AG04450 (cell line): ENCODE measurements at regions not wholly inside any gene's neighbourhood (a gene's known extent, or its start where the extent isn't known, plus 50 kb on each side); places are given as distances from the start of the nearest gene placed in this dataset.

Source experiments
- CTCF ChIA-PET: fragments of 300-600, 350-600 bp; formaldehyde crosslinking; extraction: SDS; loops from one replicate; lab custom pipeline; 2022; ENCODE audit warnings: antibody characterized with exemption, inconsistent platforms; lab: Charles Lee
- POLR2A ChIA-PET: fragments of 350-600 bp; formaldehyde crosslinking; extraction: SDS; loops from one replicate; lab custom pipeline; 2021; ENCODE audit warnings: antibody characterized with exemption, inconsistent platforms; lab: Yijun Ruan, JAX
- DNase-seq: peaks from one replicate; pipeline ENCODE4 v3.0.0-alpha.2; 2011; ENCODE audit warnings: low read depth, low spot score
- H3K27ac ChIP-seq: one replicate; pipeline ENCODE4 v1.5.1; 2012; ENCODE audit warnings: low read depth, low read length, control low read depth
- H3K27me3 ChIP-seq: one replicate; pipeline ENCODE4 v1.6.0; 2012; ENCODE audit warnings: low read length; ENCODE audit not compliant: control insufficient read depth, insufficient read depth
- H3K4me3 ChIP-seq: 2 replicates; pipeline ENCODE4 v1.5.1; 2011; ENCODE audit warnings: mild to moderate bottlenecking, low read depth, low read length, control low read depth
- H3K9me3 ChIP-seq: 2 replicates; pipeline ENCODE4 v1.5.1; 2012; ENCODE audit warnings: low read length; ENCODE audit not compliant: control insufficient read depth, insufficient read depth
- CTCF ChIP-seq: IDR thresholded peaks from 2 replicates; pipeline ENCODE4 v1.5.1; 2011; ENCODE audit warnings: low read depth, low read length, control low read depth, inconsistent platforms

- Histone ChIP-seq H3K9me3 (no peaks in the 10 kb centered on the region), H3K4me3 (no peak overlapping the region), H3K27ac (no peak overlapping the region), H3K27me3 (no peaks in the 10 kb centered on the region)
- no peak for TF ChIP-seq CTCF
- CTCF ChIA-PET = no interaction called here
- POLR2A ChIA-PET = no interaction called here
- no peak for DNase-seq
Observed at GRCh38 chr20:40938020-40938419, 90.6 kb upstream of the TOP1 start.

GRCh38 chr20:40939667-40940066, 89.0 kb upstream of the TOP1 start:
- no peaks in the 10 kb centered on the region for H3K9me3 ChIP-seq
- no peak for TF ChIP-seq CTCF
- no peaks in the 10 kb centered on the region for H3K27me3 ChIP-seq
- no peak overlapping the region for H3K4me3 ChIP-seq
- no peak for DNase-seq
- H3K27ac ChIP-seq = no peak overlapping the region
- POLR2A ChIA-PET = no interaction called here
- CTCF ChIA-PET = interaction anchor here (1.4 to 1.5 kb wide), 2 partner anchors 24 to 198 kb away, joined by 3 to 7 read pairs; no protein-coding TSS in a partner anchor

GRCh38 chr20:40941133-40941610, 87.5 kb upstream of the TOP1 start:
- no peak for TF ChIP-seq CTCF
- CTCF ChIA-PET = interaction anchor here (1.3 to 1.4 kb wide), 2 partner anchors 22 to 200 kb away, joined by 3 to 5 read pairs; no protein-coding TSS in a partner anchor
- Histone ChIP-seq H3K9me3 (no peaks in the 10 kb centered on the region), H3K4me3 (no peak overlapping the region), H3K27me3 (no peaks in the 10 kb centered on the region), H3K27ac (no peak overlapping the region)
- POLR2A ChIA-PET = no interaction called here
- DNase-seq = no peak

- TF ChIP-seq CTCF = no peak
- POLR2A ChIA-PET = no interaction called here
- DNase-seq = no peak
- Histone ChIP-seq H3K27ac (no peak overlapping the region), H3K4me3 (no peak overlapping the region), H3K9me3 (no peaks in the 10 kb centered on the region), H3K27me3 (no peaks in the 10 kb centered on the region)
- CTCF ChIA-PET = interaction anchor here (1.0 kb wide), 1 partner anchor 200 kb away, joined by 5 read pairs; no protein-coding TSS in a partner anchor
Observed at GRCh38 chr20:40942006-40942405, 86.6 kb upstream of the TOP1 start.

- no peak for DNase-seq
- no peaks in the 10 kb centered on the region for H3K27me3 ChIP-seq
- H3K27ac ChIP-seq = no peak overlapping the region
- ChIA-PET CTCF (interaction anchor here (1.0 kb wide), 1 partner anchor 201 kb away, joined by 5 read pairs; no protein-coding TSS in a partner anchor), POLR2A (no interaction called here)
- H3K9me3 ChIP-seq = no peaks in the 10 kb centered on the region
- no peak for TF ChIP-seq CTCF
- no peak overlapping the region for H3K4me3 ChIP-seq
Observed at GRCh38 chr20:40942775-40943174, 85.8 kb upstream of the TOP1 start.
